Neuronal stem cell (in vitro differentiated cells): ENCODE measurements at regions not wholly inside any gene's neighbourhood (a gene's known extent, or its start where the extent isn't known, plus 50 kb on each side); places are given as distances from the start of the nearest gene placed in this dataset.
A peak's percentile ranks its signal among the peaks of the same experiment; 100 is the strongest.

Source experiments
- DNase-seq: peaks from one replicate; pipeline ENCODE4 v3.0.0-alpha.2; 2013; ENCODE audit warnings: low spot score
- H2AFZ ChIP-seq: one replicate; pipeline ENCODE4 v1.6.1; 2013; ENCODE audit warnings: mild to moderate bottlenecking, low read length, inconsistent platforms
- H2AK5ac ChIP-seq: 2 replicates; pipeline ENCODE4 v1.6.1; 2013; ENCODE audit warnings: low read depth, mild to moderate bottlenecking, inconsistent platforms, low read length, moderate library complexity, mixed read lengths
- H2BK120ac ChIP-seq: 2 replicates; pipeline ENCODE4 v1.6.1; 2013; ENCODE audit warnings: low read depth, mild to moderate bottlenecking, inconsistent platforms, low read length, moderate library complexity, mixed read lengths
- H2BK12ac ChIP-seq: one replicate; pipeline ENCODE4 v1.6.1; 2013; ENCODE audit warnings: low read length, inconsistent platforms
- H2BK15ac ChIP-seq: 2 replicates; pipeline ENCODE4 v1.6.1; 2013; ENCODE audit warnings: mild to moderate bottlenecking, low read length, inconsistent platforms, mixed read lengths
- H2BK5ac ChIP-seq: one replicate; pipeline ENCODE4 v1.6.1; 2013; ENCODE audit warnings: inconsistent platforms, mild to moderate bottlenecking, low read length, moderate library complexity
- H3K14ac ChIP-seq: one replicate; pipeline ENCODE4 v1.6.1; 2013; ENCODE audit warnings: low read length, inconsistent platforms
- H3K18ac ChIP-seq: 2 replicates; pipeline ENCODE4 v1.6.1; 2013; ENCODE audit warnings: low read length, inconsistent platforms
- H3K23ac ChIP-seq: 2 replicates; pipeline ENCODE4 v1.6.1; 2013; ENCODE audit warnings: low read depth, mild to moderate bottlenecking, mixed read lengths, low read length, inconsistent platforms; ENCODE audit not compliant: poor library complexity
- H3K27ac ChIP-seq: replicated peaks from 3 replicates; pipeline ENCODE4 v1.5.1; 2013; ENCODE audit warnings: low read length, inconsistent platforms
- H3K27me3 ChIP-seq, 3 experiments: 2 replicates each; pipeline ENCODE4 v1.6.1; 2013; ENCODE audit warnings: low read length in 3 of 3, mild to moderate bottlenecking in 2 of 3, inconsistent platforms in 1 of 3, low read depth in 1 of 3, mixed read lengths in 1 of 3, moderate library complexity in 1 of 3; ENCODE audit not compliant: control insufficient read depth in 3 of 3, insufficient read depth in 3 of 3
- H3K36me3 ChIP-seq, 2 donors: replicated peaks in 1 of 2; 2 replicates each; pipeline ENCODE4 v1.6.1; 2013; ENCODE audit warnings: low read length in 2 of 2; ENCODE audit not compliant: control insufficient read depth in 2 of 2, insufficient read depth in 2 of 2
- H3K4ac ChIP-seq: 2 replicates; pipeline ENCODE4 v1.6.1; 2013; ENCODE audit warnings: inconsistent platforms, mild to moderate bottlenecking, low read length, moderate library complexity
- H3K4me1 ChIP-seq, 2 donors: 1 replicate in 1 of 2; 2 replicates in 1 of 2; pipeline ENCODE4 v1.6.1; 2013; ENCODE audit warnings: low read length in 2 of 2, low read depth in 1 of 2; ENCODE audit not compliant: control insufficient read depth in 2 of 2, insufficient read depth in 1 of 2
- H3K4me2 ChIP-seq: one replicate; pipeline ENCODE4 v1.6.1; 2013; ENCODE audit warnings: mild to moderate bottlenecking, low read length, inconsistent platforms; ENCODE audit not compliant: insufficient read depth, poor library complexity, severe bottlenecking
- H3K4me3 ChIP-seq, 2 donors: 2 replicates each; pipeline ENCODE4 v1.5.1; 2013; ENCODE audit warnings: low read length in 2 of 2, mild to moderate bottlenecking in 2 of 2, inconsistent platforms in 1 of 2, moderate library complexity in 1 of 2
- H3K79me1 ChIP-seq: one replicate; pipeline ENCODE4 v1.6.1; 2013; ENCODE audit warnings: low read depth, mild to moderate bottlenecking, inconsistent platforms, low read length, moderate library complexity
- H3K9ac ChIP-seq: one replicate; pipeline ENCODE4 v1.6.1; 2013; ENCODE audit warnings: mild to moderate bottlenecking, low read depth, low read length, inconsistent platforms; ENCODE audit not compliant: poor library complexity
- H3K9me3 ChIP-seq, 2 donors: replicated peaks in 1 of 2; 2 replicates each; pipeline versions ENCODE3 to v1.6.1; 2013; ENCODE audit warnings: low read length in 2 of 2, mild to moderate bottlenecking in 2 of 2, inconsistent platforms in 1 of 2, low read depth in 1 of 2, mixed read lengths in 1 of 2, moderate library complexity in 1 of 2; ENCODE audit not compliant: control insufficient read depth in 2 of 2, insufficient read depth in 1 of 2
- H4K8ac ChIP-seq: one replicate; pipeline ENCODE4 v1.6.1; 2013; ENCODE audit warnings: low read depth, mild to moderate bottlenecking, inconsistent platforms, low read length, moderate library complexity
- H4K91ac ChIP-seq: one replicate; pipeline ENCODE4 v1.6.1; 2013; ENCODE audit warnings: low read length, low read depth, mild to moderate bottlenecking, inconsistent platforms; ENCODE audit not compliant: poor library complexity
- WGBS, 2 donors: extraction: QIAGEN DNeasy Blood & Tissue Kit; methylation state at CpG; one replicate each; pipeline ENCODE4 v1.1.7; 2013; ENCODE audit warnings: missing lambda C conversion rate in 2 of 2, mixed read lengths in 1 of 2; ENCODE audit not compliant: insufficient read length in 2 of 2, insufficient replicate concordance in 1 of 2; ENCODE audit errors: extremely low coverage in 2 of 2; 5-methylcytosine and 5-hydroxymethylcytosine counted together

GRCh38 chr6:167572106-167572505 lies 247.2 kb downstream of the TTLL2 start:
- H2AK5ac ChIP-seq = peak overlapping the region; percentile 71
- DNase-seq = no peak

GRCh38 chr6:167572841-167573271 lies 248.0 kb downstream of the TTLL2 start:
- Histone ChIP-seq H2BK120ac (no peak overlapping the region), H3K4me3 (no peak overlapping the region), H2BK12ac (no peak overlapping the region), H3K27me3 (no peaks in the 10 kb centered on the region), H3K27ac (no peak overlapping the region), H3K23ac (peak overlapping the region; percentile 51), H4K8ac (no peak overlapping the region), H2BK15ac (peak overlapping the region; percentile 5), H2AFZ (peak overlapping the region; percentile 62), H3K9me3 (no peaks in the 10 kb centered on the region), H3K36me3 (no peaks in the 10 kb centered on the region), H3K4me2 (no peak overlapping the region), H3K18ac (peak overlapping the region; percentile 29), H3K14ac (no peak overlapping the region), H2BK5ac (peak overlapping the region; percentile 43), H3K4me1 (peaks cover 10% of the 10 kb centered on the region in 2 donors), H3K79me1 (no peaks in the 10 kb centered on the region), H3K4ac (no peak overlapping the region), H3K9ac (no peak overlapping the region), H4K91ac (peak overlapping the region; percentile 11), H2AK5ac (no peak overlapping the region)
- WGBS, 2 donors = no CpG with 5 or more reads among the region's 13 CpGs
- DNase-seq = no peak

More at GRCh38 chr6:167572106-167572505, 247.2 kb downstream of the TTLL2 start:
- Histone ChIP-seq H3K4me1 (peaks cover 8 to 10% of the 10 kb centered on the region in 2 donors), H2AFZ (no peak overlapping the region), H3K79me1 (no peaks in the 10 kb centered on the region), H3K4me3 (no peak overlapping the region), H3K9ac (no peak overlapping the region), H4K91ac (no peak overlapping the region), H3K4me2 (no peak overlapping the region), H2BK120ac (no peak overlapping the region), H2BK12ac (no peak overlapping the region), H3K18ac (peak overlapping the region; percentile 78), H2BK15ac (no peak overlapping the region), H3K36me3 (no peaks in the 10 kb centered on the region), H4K8ac (no peak overlapping the region), H3K4ac (no peak overlapping the region), H3K27ac (no peak overlapping the region), H3K23ac (no peak overlapping the region), H3K27me3 (no peaks in the 10 kb centered on the region), H3K14ac (no peak overlapping the region), H2BK5ac (no peak overlapping the region), H3K9me3 (no peaks in the 10 kb centered on the region)
- no CpG with 5 or more reads among the region's 10 CpGs for WGBS, 2 donors

- no CpG with 5 or more reads among the region's 16 CpGs for WGBS, 2 donors
- H3K9me3 ChIP-seq = no peaks in the 10 kb centered on the region
- H2BK5ac ChIP-seq = no peak overlapping the region
- no peak for DNase-seq
- H2BK15ac ChIP-seq = no peak overlapping the region
- no peak overlapping the region for H3K4me2 ChIP-seq
- no peak overlapping the region for H3K4me3 ChIP-seq
- no peak overlapping the region for H4K91ac ChIP-seq
- no peaks in the 10 kb centered on the region for H3K36me3 ChIP-seq
- no peak overlapping the region for H3K23ac ChIP-seq
- H2BK12ac ChIP-seq = no peak overlapping the region
- H3K4me1 ChIP-seq = peaks cover 10 to 12% of the 10 kb centered on the region in 2 donors
- no peak overlapping the region for H2AK5ac ChIP-seq
- no peak overlapping the region for H2BK120ac ChIP-seq
- H3K14ac ChIP-seq = no peak overlapping the region
- no peaks in the 10 kb centered on the region for H3K79me1 ChIP-seq
- H3K9ac ChIP-seq = no peak overlapping the region
- H3K27ac ChIP-seq = no peak overlapping the region
- peak overlapping the region; percentile 23 for H3K18ac ChIP-seq
- no peaks in the 10 kb centered on the region for H3K27me3 ChIP-seq
- no peak overlapping the region for H4K8ac ChIP-seq
- H2AFZ ChIP-seq = peak overlapping the region; percentile 62
- H3K4ac ChIP-seq = no peak overlapping the region
These were observed 248.8 kb downstream of the TTLL2 start for GRCh38 chr6:167573461-167574215.

GRCh38 chr6:167574431-167575151 lies 249.7 kb downstream of the TTLL2 start:
- H2BK12ac ChIP-seq = no peak overlapping the region
- no peak overlapping the region for H3K4me2 ChIP-seq
- peak overlapping the region; percentile 69 for H2BK15ac ChIP-seq
- H4K91ac ChIP-seq = no peak overlapping the region
- no peaks in the 10 kb centered on the region for H3K79me1 ChIP-seq
- no peak overlapping the region for H3K27ac ChIP-seq
- H3K4me3 ChIP-seq = no peak overlapping the region
- WGBS, 2 donors = no CpG with 5 or more reads among the region's 29 CpGs
- no peak overlapping the region for H2AFZ ChIP-seq
- peaks cover 12 to 13% of the 10 kb centered on the region in 2 donors for H3K4me1 ChIP-seq
- no peaks in the 10 kb centered on the region for H3K9me3 ChIP-seq
- H3K23ac ChIP-seq = no peak overlapping the region
- H4K8ac ChIP-seq = no peak overlapping the region
- H3K14ac ChIP-seq = no peak overlapping the region
- H2BK120ac ChIP-seq = no peak overlapping the region
- peak overlapping the region; percentile 88 for H2AK5ac ChIP-seq
- H3K4ac ChIP-seq = no peak overlapping the region
- no peak overlapping the region for H2BK5ac ChIP-seq
- peak overlapping the region; percentile 82 for H3K18ac ChIP-seq
- no peak overlapping the region for H3K9ac ChIP-seq
- H3K27me3 ChIP-seq = no peaks in the 10 kb centered on the region
- H3K36me3 ChIP-seq = no peaks in the 10 kb centered on the region
- no peak for DNase-seq
